Activated gamma-delta T cell (primary cell): ENCODE measurements at regions not wholly inside any gene's neighbourhood (a gene's known extent, or its start where the extent isn't known, plus 50 kb on each side); places are given as distances from the start of the nearest gene placed in this dataset.

ENCODE experiments used
- DNase-seq: peaks from one replicate; lab custom pipeline; 2025; lab: John Stamatoyannopoulos, UW

DNA sequence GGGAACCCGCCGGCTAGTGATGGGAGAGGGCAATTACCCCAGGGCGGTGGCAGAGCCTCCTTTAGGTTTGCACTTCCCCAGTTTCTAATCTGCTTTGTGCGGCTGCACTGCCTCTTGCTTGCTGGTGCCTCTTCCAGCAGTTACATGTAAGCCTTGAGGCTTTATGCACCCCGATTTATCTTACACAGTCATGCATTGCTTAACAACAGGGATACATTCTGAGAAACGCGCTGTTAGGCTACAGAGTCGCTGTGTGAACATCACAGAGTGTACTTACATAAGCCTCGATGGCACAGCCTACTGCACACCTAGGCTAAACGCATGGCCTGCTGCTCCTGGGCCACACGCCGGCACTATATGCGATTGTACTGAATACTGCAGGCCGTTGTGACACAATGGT is 155.6 kb upstream of the MKI67 start:
- DNase-seq, result no peak

DNA sequence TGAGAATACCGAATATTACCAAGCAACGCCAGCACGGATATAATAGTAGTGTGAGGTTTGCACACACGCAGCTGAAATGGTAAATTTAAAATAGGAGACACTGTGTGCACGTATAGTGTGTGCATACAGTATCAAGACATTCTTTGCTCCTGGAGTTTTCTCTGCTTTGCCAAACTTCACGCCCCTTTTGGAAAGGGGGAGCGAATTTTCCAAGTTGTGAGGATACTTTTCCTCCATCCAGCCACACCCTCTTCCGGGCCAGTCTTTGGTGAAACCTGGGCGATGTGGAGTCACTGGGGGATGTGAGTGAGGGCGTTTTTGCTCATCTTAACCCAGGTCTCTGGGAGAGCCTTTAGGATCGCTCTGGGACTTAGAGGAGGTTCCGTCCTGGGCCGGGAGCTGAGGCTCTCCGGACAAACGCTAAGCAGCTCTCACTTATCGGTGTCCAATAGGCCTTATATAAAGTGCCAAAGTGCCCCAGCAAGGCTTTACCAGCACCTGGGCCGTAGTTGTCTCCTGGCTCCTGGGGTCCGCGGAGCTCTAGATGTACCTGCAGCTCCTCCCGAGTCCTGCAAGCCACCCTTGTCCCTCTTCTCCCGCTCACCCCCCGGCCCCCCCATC is 160.0 kb upstream of the MKI67 start:
- no peak for DNase-seq

DNA sequence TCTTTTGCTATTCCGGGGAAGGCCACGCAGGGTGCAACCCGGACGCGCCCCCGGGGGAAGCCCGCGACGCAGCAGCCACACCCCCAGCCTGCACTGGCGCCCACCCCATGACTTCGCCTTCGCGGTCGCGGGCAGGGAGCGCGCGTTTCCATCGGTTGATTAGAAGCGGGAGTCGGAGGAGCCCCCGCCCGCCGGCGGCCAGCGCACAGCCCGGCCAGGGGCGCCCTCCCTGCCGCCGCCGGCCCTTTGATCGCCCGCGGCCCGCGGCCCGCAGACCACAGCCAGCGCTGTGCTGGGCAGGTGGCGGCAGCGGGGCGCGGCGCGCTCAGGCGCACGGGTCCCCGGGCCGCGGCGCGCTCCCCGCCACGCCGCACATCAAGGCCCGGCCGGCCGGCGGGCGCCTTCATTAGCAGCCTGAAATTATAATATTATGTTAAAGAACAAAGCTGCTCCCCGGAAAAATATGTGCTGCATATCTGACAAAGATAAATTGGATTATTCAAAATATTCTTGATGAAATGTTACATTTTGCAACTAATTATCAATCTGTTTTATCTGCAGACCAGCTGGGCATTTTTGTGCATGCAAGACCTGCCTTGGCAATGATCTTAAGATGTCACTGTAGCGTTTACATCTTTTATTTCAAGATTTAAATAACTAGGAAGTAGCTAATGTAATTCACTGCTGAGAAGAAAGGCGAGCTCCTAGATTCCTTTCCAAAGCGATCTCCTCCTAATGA is 160.7 kb upstream of the MKI67 start:
- no peak for DNase-seq

DNA sequence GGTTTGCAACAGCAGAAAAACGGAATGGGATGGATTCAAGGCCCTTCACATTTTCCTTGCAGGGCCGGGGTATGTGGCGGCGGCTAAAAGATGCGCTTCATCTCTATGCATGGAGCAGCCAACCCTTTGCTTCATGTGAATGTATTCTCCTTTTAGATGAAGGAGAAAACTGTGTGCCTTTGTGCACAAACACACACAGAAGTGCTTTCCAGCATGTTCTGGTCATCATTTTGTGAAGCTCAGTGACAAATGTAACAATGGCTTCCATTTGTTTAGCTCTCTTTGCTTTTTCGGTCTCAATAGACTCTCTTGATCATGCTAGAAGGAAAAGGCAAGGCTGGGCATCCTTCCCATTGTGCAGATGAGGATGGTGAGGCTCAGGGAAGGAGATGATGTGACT is 161.7 kb upstream of the MKI67 start:
- no peak for DNase-seq

DNA sequence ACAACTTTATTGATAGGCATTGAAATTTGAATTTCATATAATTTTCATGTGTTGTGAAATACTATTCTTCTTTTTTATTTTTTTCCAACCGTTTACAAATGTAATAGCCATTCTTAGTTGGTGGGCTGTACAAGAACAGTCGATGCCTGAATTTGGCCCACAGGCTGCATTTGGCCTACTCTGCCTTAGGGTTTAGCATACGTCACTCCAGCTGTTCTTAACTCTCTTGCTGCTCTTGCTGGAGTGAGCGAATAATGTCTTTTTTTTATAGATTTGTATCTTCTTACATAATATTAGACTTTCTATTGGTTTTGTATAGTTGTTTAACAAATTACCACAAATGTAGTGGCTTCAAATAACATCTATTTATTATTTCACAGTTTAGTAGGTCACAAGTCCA is 163.4 kb upstream of the MKI67 start:
- DNase-seq, result no peak

DNA sequence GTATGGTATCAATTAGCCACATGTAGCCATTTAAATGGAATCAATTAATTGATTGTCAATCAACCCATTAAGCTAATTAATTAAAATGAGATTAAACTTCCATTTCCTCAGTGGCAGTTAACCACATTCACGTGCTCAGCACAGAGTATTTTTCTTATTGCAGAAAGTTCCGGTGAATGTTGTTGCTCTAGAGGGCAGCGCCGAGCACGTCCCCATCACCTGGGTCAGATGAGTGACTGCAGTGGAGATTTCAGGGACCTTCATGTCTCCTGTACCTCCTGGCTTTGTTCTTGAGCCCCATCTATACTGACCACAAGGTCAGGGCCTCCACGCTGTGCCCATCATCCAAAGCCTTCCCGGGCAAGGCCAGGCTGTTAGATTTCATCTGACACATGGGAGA is 168.8 kb upstream of the MKI67 start:
- no peak for DNase-seq

DNA sequence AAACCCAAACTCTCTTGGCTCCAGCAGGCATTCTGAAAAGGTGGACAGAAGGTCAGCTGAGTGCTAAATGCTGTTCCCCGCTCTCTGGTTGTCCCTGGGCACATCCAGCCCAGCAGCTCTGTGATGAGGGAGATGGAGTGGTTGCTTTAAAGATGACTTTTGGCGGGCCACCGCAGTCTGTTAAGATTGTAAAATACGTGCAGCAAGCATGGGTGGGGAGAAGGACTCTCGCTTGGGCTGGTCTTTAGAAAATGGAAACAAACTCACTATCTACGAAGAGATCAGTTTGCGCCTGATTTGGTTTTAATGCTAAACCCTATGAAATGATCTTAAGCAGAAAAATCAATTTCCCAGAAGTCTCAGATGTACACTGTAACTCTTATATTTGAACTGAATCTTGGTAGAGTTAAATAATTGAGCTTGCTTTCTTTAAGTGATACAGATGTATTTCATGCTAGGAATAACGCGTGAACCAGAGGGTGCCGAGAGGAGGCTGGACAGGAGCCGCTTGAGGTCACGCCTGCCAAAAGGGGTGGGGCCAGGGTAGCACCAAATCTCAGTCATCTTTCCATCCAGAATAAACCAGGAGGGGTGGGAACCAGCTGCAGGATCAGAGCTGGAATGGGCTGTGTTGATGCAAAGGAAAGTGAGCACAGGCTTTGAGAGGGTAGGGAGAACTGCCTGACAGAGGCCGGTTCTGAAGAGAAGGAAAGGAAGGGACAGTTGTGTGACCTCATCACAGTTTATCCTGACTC is 170.2 kb upstream of the MKI67 start:
- DNase-seq, result no peak

DNA sequence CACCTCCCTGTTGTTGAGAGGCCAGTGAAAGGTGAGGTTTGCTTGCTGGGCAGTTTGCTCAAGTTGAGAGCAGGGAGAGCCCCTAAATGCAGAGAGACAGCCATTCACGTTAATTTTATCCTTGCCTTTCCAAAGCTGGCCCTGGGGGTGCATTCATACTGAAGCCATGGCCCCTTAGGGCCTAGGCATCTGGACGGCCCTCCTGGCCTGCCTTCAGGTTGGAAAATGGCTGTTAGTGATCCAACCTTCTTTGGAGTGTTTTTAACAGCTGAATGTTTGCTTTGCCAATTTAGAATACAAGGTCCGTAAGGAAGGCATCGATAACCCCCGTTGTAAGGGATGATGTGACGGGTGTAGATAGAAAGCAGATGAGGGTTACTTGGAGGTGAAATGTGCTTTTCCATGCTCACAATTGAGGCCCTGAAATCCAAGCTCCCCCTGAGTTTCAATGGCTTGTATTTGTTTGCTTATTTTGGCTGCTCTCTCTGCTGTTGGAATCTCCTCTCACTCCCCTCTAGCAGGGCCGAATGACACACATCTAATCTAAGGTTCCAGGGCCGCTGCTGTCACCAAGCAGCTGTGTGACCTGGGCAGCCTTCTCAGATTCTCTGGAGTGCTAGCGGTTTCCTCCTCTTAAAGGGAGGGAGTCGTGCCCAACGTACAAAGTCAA is 171.6 kb upstream of the MKI67 start:
- no peak for DNase-seq

DNA sequence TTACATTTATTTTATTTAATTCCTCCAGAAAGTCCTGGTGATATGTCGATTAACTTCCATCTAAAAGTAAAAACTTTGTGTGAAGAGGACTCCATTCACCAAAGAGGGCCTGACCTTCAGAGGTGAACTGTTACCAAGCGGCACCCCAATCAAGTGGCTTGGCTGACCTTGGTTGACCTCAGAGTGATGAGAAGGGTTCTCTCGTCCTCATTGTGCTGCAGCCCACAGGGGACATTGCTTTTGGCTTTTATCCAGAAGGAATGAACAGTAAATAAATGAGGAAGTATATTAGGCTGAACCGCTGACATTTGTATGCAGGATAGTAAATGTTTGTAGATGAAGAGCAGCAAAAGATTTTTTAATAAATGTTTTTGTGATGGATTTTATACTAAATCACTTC is 172.4 kb upstream of the MKI67 start:
- DNase-seq, result no peak

DNA sequence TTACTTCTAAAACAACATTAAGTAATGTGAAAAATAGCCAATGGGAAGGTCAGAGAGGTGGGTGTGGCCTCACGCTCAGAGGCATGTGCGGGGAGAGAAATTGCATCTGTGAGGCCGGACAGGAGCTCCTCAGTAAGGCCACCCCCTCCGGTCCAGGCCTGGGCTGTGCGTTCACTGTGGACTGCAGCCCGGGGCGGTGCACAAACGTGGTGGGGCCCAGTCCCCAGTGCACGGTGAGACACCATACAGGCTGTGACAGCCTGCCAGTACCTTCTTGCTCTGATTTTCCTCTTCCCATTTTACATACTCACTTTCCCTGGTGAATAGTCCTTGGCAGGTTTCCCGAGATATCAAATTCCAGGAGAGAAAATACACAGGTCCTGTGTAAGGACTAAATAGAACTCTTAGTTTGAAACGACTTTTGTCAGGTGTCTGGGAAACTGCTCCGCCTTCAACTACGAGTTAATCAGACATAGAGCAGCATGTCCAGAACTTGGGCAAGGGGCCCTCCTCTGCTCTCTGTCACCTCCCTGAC is 174.1 kb upstream of the MKI67 start:
- DNase-seq, result no peak

DNA sequence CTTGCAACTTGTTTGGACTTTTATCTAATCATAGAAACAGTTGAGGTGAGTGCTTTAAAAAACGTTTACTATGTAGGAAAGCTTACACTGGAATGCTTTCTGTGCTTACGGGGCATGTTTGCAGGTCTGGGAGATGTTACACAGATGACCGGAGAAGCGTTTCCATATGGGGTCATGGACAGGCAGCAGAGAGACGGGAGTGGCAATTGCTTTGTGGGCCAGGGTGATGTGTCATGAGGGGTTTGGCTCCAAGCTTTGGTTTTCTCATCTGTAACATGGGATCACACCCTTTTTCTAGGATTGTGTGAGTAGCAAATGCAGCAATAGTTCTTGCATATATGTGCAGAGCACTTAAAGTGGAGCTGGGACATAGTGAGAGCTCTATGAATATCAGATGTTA is 174.8 kb upstream of the MKI67 start:
- DNase-seq, result no peak

DNA sequence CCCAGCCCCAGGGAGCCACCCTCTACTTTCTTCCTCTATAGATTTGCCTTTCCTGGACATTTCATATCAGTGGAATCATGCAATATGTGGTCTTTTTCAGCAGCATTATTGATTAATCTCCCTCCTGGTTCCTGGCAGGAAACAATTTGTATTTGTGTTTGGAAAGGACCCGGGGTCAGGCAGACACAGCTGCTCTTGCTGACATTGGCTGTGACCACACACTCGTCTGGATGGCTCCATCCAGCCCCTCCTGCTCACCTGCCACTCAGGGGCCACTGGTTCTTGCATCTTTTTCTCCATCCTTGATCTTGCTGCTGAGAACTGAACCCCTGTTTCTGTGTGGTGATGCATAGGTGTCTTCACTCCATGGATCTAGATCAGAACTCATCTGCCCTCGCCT is 176.6 kb upstream of the MKI67 start:
- DNase-seq, result no peak

DNA sequence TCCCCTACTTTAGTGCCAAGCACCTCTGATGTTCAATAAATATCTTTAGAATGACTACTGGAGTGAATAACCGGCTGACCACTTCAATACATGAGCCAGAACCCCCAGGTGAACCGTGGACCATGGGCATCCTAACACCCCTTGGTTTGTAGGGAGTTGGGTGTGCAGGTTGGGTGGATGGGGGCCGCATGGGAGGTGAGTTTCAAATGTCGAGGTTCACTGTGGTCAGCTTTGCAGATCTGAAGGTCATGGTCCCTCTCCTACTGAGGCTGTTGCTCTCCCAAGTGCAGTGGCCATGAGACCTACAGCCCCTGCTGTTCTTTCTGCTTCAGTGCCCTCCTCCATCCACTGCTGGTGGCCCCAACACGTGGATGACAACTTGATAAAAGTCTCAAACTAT is 178.0 kb upstream of the MKI67 start:
- no peak for DNase-seq

DNA sequence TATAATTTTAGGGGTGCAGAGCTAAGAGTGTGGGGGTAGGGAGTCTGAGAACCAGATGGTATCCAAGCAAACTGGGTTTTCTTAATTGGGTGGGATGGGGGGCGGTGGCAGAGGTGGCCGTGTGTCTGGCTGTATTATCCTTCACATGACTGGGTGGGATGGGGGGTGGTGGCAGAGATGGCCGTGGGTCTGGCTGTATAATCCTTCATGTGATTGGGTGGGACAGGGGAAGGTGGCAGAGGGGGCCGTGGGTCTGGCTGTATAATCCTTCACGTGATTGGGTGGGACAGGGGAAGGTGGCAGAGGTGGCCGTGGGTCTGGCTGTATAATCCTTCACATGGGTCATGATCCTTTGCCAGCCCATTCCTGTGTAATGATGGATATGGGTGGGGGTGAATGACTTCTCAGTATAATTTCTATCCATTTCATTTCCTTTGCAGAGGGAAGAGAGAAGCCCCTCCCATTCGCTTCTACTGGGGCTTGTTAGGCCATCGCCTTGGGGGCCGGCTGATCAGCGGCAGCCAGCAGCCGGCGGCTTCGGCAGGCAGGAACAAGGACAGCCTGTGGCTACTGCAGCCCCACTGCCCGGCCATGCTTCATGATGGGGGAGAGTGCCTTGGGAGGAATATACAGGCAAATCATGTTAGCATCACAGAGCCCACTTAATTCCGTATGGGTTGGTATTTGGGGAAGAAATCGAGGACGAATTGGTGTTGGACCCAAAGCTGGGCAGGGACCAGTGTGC is 179.6 kb upstream of the MKI67 start:
- DNase-seq, result no peak

DNA sequence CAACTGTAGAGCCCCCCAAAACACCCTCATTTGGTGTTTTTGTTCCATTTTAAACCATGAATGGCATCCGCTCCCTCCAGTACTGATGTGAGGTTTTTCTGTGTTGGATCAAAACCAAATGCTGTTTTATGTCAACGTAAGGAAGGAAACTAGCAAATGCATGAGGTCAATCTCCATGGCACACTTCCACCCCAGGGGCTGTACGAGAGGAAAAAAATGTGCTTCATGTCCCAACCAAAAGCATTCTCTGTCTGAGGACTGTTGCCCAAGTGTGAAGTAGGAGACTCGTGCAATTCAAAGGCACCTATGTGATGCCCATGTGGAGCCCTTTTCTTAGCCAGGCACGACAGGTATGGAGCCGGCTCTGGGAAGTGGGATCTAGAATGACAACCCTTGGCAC is 180.3 kb upstream of the MKI67 start:
- no peak for DNase-seq

DNA sequence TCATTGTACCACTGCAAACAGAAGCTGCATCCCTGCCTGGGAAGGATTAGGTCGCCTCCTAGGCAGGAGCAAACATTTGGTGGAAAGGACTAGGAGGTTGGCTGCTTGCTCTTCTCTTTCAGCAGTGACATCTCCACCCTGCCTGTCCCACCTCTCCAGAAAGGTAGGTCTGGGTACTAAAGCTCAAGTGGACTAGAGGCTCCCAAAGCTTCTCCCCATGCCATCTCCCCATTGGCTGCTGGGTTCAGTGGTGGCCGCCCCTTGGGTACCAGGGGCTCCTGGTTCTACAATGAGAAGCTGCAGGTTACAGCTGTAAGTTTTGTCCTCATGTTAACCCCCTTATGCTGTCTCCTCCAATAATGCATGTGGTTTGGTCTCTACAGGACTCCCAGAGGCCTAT is 180.7 kb upstream of the MKI67 start:
- no peak for DNase-seq

DNA sequence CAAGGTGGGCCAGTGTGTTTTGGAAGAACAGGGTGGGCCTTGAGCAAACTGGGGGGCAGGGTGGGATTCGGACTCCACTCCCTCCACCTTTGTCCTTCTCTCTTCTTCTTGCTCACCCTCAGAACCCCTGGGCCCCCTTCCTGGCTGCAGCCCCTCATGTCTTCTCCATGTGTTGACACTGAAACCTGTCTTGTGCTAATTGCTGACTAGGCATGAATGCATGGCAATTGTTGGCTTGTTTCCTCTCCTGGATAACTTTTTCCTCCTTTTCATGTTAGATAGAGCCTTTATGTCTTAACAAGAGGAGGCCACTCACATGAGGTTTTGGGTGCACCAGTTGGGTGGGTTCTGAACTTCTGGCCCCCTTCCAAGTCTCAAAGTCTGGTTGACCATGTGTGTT is 181.6 kb upstream of the MKI67 start:
- DNase-seq, result no peak

DNA sequence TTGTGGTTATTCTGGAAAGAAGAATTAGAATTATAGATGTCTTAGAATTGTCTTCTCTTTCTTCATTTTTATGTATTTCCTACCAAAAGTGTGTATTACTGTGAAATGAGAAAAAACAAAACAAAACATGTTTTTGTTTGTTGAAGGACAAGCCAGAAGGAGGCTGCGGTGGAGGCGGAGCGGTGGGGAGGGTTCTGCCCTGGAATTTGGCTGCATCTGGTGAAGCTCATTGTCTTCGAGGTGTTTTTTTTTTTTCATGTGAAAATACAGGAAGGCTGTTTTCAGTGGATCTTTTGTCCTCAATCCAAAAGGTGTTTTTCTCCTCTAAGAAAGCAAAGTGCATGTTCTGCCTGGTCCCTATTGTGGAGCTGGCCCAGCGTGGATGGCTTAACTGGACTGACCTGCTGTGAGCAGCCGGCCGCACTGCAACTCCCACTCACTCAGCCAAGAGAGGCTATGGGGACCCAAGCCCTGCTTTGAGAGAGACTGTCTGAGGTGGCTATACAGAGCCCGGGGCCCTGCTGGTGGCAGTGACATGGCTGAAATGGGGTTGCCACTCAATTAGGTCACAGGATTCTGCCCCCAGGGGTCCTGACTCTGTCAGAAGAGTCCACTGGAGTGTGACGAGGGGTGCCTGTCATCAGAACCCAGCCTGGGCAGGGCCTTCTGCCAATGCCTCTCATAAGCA is 184.9 kb upstream of the MKI67 start:
- no peak for DNase-seq

DNA sequence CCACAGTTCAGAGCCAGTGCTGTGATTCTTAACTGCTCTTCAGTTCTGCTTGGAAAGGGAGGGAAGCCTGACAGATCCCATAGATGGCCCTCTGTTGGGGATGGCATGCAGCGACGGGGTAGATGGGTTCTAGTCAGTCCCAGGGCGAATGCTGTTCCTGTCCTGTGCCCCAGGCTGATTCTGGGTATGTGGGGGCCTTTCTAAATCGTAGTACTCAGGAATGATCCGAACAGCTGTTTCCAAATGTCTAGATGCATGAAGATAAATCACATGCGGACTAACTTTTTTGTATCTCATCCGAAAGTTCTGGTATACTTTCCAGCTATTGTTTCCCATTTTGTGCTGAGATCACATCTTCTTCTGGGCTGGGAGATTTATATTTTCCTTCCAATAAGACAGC is 186.0 kb upstream of the MKI67 start:
- DNase-seq, result no peak

DNA sequence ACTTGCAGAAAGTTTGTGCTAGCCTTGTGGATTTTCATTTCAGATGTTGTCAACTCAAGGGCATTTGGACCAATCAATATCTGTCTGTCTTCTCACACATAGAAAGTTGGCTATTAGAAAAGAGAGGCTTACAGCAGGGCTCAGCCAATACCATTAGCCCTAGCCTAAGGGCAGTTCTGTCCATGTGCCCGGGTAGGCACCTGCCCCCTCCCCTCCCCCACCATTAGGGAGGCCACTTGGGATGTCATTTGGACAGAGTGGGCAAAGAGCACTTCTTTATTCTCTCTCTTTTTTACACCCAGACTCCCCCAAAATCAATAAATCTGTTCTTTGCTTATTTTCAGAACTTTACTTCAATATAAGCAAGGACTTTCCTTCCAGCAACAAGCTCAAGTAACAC is 188.5 kb upstream of the MKI67 start:
- DNase-seq, result no peak

DNA sequence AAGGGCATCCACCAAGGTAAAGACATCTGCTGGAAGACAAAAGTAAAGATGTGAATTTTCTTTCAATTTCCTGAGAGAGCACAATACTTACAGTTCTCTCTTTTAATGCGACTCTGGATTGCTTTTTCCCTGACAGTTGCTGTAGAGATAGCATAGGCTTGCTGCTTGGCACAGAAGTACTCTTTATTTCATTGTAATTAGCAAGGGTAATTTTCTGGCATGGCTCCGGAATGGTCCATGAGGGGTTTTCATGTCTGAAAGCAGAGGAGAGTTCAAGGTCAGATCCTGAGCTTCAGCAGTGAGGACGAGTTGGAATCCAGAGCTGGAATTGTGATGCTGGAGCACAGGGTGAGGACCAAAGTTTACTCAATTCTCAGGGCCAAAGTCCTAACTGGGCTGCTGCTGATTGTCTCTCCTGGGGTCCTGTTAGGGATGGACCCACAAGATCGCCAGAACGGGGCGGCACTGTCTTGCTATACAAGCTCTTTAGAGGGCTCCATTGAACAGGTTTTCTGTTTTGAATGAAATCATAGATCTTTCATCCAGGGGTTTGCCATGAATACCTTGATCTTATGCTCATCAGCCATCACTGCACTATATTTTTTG is 190.0 kb upstream of the MKI67 start:
- DNase-seq, result no peak
